NK-92 treated with Interleukin-12 subunit alpha and Interleukin-12 subunit beta, amount 100 ng/mL, for 24 hours (cell line): ENCODE measurements at regions not wholly inside any gene's neighbourhood (a gene's known extent, or its start where the extent isn't known, plus 50 kb on each side); places are given as distances from the start of the nearest gene placed in this dataset.

Experiments
- DNase-seq: peaks from one replicate; lab custom pipeline; 2025; lab: John Stamatoyannopoulos, UW

- no peak for DNase-seq
Measured at GRCh38 chr2:57884281-57884680, 162.3 kb upstream of the VRK2 start.

DNA sequence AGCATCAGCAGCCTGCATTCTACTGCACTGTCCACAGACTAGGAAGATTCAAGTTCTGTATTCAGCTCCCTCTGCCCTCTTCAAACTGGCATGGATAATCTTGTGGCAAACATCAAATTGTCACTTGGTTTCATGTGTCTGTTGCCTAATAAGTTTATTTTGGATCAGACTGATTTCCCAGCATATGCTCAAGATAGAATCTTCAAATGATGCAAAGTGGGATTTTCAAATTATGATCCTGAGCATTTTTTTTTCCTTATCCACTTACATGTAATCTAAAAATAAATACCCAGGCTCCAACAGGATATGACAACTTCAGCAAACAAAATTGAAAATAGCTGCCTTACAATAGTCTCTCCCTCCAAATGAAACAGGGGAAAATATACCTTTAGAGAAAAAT is 160.9 kb upstream of the VRK2 start:
- DNase-seq, result no peak

- no peak for DNase-seq
Measured at GRCh38 chr2:57886161-57886786, 160.3 kb upstream of the VRK2 start.

GRCh38 chr2:57888463-57888862 is 158.1 kb upstream of the VRK2 start:
- no peak for DNase-seq

DNA sequence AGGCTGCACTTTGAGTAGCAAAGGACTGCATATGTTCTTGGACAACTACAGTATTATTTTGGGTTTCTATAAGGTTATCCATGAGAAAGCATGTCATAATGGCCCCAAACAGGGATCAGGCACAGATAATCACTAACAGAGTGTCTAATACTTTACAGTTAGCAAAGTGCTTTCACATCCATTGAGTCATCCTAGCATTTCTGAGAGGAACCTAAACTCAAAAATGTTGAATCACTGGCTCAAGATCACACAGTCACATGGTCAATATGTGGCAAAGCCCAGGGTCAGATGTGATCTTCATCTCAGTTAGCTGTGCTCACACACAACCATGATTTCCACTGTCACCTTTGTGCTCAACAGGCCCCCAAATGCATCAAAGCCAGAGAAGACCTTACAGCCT is 156.1 kb upstream of the VRK2 start:
- DNase-seq, result no peak

DNA sequence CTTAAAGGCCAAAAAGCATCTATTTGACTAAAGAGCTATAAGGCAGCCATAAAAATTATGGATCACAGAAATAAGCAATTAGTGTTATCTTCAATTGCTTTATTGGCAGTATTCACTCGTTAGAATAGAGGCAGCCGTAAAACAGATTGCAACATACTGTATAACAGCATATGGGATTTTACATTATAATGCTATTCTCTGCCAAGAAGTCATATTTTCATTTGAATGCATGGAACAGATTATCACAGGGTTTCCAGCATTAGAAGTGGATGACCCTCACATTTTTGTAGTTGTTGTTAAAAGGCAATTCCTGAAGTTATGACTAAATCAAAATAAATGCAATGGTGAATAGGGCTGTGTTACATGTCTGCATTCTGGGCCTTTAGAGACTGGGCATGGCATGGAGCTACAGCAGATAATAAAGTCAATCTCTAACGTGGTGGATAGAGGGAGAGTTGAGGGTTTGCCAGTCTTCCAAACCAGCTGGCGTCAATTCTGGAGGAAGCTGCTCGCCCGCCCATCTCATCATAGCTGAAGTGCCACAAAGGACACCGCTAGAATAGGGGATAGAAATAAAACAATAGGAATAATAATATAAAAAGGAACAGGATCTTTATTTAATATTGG is 155.4 kb upstream of the VRK2 start:
- DNase-seq, result no peak

- DNase-seq, result no peak
Measured at GRCh38 chr2:57892920-57893319, 153.7 kb upstream of the VRK2 start.

GRCh38 chr2:57893347-57893746 is 153.3 kb upstream of the VRK2 start:
- no peak for DNase-seq

GRCh38 chr2:57893786-57894185 is 152.8 kb upstream of the VRK2 start:
- no peak for DNase-seq

DNA sequence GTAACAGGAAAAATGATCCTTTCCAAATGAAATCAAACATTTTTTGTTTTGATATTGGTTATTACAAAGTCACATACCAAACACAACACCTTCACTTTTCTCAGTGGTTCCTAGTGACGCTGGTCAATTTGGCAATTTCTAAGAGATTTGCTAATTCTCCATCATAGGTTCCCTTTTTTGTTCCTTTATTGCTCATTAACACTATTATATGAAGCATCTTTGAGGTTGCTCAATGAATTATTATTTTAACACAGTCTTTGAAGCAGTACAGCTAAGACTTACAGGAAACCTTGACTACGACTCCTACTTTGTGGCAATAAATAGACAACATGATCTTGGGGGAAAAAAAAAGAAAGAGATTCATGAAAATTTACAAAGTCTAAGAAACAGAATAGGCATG is 152.2 kb upstream of the VRK2 start:
- DNase-seq, result no peak

DNA sequence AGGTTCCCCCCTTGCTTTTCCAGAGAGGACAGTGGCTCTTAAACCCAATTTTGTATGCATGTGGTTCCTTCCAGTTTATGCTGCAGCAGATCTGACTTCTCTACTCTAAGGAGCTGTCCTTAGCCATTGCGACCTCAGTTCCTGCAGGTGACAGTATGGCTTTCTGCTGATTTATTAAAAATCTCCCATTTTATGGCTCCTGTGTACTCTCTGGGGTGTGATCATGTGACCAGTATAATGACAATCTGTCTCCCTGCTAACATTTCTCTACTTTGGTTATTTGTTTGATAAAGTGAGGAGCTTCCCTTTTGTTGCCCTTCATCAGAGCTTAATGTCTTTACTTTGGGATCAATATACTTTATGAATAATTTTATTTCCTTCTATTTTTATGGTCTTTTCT is 148.7 kb upstream of the VRK2 start:
- no peak for DNase-seq

- DNase-seq, result no peak
Measured at GRCh38 chr2:57899898-57900297, 146.7 kb upstream of the VRK2 start.

GRCh38 chr2:57902578-57902977 is 144.0 kb upstream of the VRK2 start:
- DNase-seq, result no peak

- no peak for DNase-seq
Measured at GRCh38 chr2:57906152-57906732, 140.4 kb upstream of the VRK2 start.

DNA sequence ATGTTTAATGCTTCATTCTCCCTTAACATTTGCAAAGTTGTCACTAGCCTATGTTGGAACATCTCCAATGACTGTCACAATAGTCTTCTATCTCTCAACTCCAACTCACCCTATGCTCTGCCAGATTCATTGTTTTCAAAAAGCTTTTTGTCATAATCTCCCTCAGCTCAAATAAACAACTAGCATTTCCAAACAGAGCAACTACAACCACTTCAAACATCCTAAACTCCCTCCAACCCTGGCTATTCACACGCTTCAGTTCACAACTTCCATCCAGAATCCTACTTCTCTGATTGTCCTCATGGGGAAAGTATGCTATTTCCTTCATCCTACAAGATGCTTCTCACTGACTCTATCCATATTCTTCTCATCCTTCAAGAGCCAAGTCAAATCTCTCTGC is 139.2 kb upstream of the VRK2 start:
- DNase-seq, result no peak

DNA sequence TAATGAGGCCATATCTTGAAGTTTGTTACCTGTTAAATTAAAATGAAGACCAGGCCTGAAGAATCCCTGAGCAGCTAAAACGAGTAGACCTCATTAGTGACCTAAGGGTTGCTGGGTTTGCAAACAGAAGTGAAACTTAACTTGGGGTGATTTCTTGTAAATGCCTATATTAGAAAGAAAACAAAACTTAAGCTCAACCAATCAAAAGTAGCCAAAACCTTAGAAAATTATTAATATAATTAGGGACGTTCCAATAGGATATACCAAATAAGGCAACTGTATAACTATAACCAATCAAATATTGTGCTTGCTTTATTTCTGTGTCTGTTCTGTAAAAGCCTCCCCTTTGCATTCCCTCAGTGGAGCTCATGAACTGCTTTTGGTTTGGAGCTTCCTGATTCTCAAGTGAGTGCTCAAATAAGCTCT is 137.9 kb upstream of the VRK2 start:
- DNase-seq, result no peak

DNA sequence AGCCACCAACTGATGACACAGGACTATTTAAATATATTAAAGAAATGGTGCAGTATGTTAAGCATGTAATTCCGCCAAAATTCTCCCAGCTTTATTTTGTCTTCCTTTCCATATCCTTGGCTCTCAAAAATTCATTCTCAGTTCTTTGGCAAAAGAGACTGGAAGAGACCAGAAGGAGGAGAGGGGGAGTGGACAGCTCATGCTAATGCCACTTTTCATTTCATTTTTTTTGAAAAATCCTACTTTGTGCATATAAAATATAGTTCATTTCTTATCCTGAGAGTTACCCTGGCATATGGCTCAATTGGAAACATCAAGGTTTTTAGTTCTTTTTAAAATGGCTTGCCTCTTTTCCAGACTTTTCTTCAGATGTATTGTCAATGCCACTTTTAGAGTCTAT is 128.5 kb upstream of the VRK2 start:
- no peak for DNase-seq

GRCh38 chr2:57920342-57920939 is 126.2 kb upstream of the VRK2 start:
- no peak for DNase-seq

DNA sequence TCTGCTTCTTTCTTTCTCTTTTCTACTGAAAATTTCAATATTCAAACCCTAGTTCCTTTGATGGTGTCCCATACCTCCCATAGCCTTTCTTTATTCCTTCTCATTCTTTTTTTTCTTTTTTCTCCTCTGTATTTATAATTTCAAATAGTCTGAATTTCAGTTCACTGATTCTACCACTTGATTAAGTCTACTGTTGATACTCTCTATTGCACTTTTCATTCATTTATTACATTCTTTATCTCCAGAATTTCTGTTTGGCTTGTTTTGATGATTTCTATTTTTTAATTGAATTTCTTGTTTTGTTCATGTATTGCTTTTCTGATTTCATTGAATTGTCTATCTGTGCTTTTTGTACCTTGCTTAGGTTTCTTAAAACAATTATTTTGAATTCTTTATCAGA is 111.9 kb upstream of the VRK2 start:
- no peak for DNase-seq

DNA sequence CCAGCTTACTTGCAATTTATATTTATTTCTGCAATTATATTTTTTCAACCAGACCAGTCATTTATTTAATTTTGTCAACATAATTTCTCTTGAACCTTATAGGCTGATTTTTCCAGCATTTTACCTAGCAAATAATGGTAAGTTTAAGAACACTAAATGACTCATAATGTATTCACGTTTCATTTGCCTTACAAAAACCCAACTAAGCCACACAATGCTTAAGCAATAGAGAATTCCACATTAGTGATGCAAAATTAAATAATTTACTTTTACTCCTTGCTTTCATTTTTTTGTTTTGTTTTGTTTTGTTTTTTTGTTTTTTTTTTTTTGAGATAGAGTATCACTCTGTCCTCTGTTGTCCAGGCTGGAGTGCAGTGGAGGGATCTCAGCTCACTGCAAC is 110.4 kb upstream of the VRK2 start:
- DNase-seq, result no peak

DNA sequence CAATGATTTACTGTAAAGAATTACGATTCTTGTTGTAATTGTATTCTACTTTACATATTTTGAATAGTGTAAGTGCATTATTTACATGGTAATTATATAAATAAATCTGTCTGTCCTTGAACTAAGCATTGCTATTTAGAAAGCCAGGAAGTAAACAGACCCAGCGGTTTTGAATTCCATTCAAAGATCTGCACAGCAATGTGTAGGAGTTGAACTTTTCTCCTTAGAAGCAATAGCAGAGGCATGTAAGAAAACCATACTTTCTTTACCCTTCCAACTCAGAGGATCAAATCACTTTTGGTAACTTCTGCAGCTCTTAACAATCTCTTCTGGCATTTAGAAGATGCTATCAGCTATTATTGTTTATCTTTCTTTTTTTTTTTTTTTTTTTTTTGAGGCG is 109.2 kb upstream of the VRK2 start:
- no peak for DNase-seq

- no peak for DNase-seq
Measured at GRCh38 chr2:57941816-57942215, 104.8 kb upstream of the VRK2 start.

DNA sequence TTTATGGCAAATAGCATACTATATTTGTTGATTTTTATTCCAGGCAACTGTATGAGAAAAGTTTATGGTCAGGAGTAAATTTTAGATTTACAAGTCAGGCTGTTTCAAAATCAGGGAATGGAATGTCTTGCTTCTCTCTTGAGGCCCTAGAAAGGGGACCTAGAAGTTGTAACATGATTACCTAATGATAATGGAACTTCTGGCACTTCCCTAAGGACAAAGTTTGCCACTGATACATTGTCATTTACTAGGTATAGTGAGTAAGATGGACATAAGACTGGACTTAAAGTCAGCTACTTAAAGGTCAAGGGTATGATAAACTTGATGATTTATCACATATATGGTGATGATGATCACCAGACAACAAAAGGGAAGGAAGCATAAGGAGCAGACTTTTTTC is 103.3 kb upstream of the VRK2 start:
- DNase-seq, result no peak

GRCh38 chr2:57947398-57947797 is 99.2 kb upstream of the VRK2 start:
- DNase-seq, result no peak
